Transverse colon (tissue), 4 donors: ENCODE measurements at regions not wholly inside any gene's neighbourhood (a gene's known extent, or its start where the extent isn't known, plus 50 kb on each side); places are given as distances from the start of the nearest gene placed in this dataset.

Experiments
- CTCF ChIP-seq, 5 experiments: fragments of 200-600 bp in 3 of 5; fragments of 450-650 bp in 2 of 5; sonication (generic) in 3 of 5; IDR thresholded peaks; 1 replicate in 2 of 5; 2 replicates in 3 of 5; pipeline ENCODE4 v1.5.1; 2016 to 2017; ENCODE audit warnings: antibody characterized with exemption in 5 of 5, inconsistent platforms in 3 of 5, mild to moderate bottlenecking in 2 of 5, moderate library complexity in 1 of 5
- EP300 ChIP-seq: sonication (generic); formaldehyde crosslinking; IDR thresholded peaks from one replicate; pipeline ENCODE4 v1.6.1; 2017; ENCODE audit warnings: antibody characterized with exemption, low read depth
- POLR2A ChIP-seq: fragments of 450-650 bp; IDR thresholded peaks from one replicate; pipeline ENCODE4 v1.6.1; 2016; ENCODE audit warnings: antibody characterized with exemption, mild to moderate bottlenecking, moderate library complexity
- POLR2AphosphoS5 ChIP-seq, 3 donors: sonication (generic); formaldehyde crosslinking; IDR thresholded peaks; one replicate each; pipeline ENCODE4 v1.6.1; 2016; ENCODE audit warnings: antibody characterized with exemption in 3 of 3

- TF ChIP-seq CTCF (IDR thresholded peaks at IDR 0.05) (no peak), POLR2A (no peak), EP300 (no peak), POLR2AphosphoS5 (IDR thresholded peaks at IDR 0.05) (no peak)
Observed at GRCh38 chr14:97066068-97066899, 269.1 kb downstream of the VRK1 start.
